ENCODE measurements at regions not wholly inside any gene's neighbourhood (a gene's known extent, or its start where the extent isn't known, plus 50 kb on each side); places are given as distances from the start of the nearest gene placed in this dataset.
"Not testable (repeated sequence)": the region's sequence is repeated elsewhere in the genome, so short reads cannot be mapped to it uniquely, and the experiment has no call there.

- no peak for DNase-seq
Observed at GRCh38 chr17:63295288-63295687, 150.8 kb downstream of the CYB561 start.

GRCh38 chr17:63295839-63296590, 150.1 kb downstream of the CYB561 start:
- no peak for DNase-seq

GRCh38 chr17:63298916-63299315, 147.2 kb downstream of the CYB561 start:
- not testable (repeated sequence) for DNase-seq

- DNase-seq, result no peak
Observed at GRCh38 chr17:63304704-63305261, 141.3 kb downstream of the CYB561 start.

GRCh38 chr17:63305857-63306256, 140.2 kb downstream of the CYB561 start:
- DNase-seq, result no peak

- DNase-seq, result no peak
Observed at GRCh38 chr17:63306855-63307254, 139.3 kb downstream of the CYB561 start.

GRCh38 chr17:63308272-63308671, 137.8 kb downstream of the CYB561 start:
- DNase-seq, result no peak

- DNase-seq, result no peak
Observed at GRCh38 chr17:63309021-63309420, 137.1 kb downstream of the CYB561 start.

GRCh38 chr17:63311416-63311937, 134.6 kb downstream of the CYB561 start:
- no peak for DNase-seq

- no peak for DNase-seq
Observed at GRCh38 chr17:63314761-63315160, 131.3 kb downstream of the CYB561 start.

GRCh38 chr17:63316100-63316499, 130.0 kb downstream of the CYB561 start:
- no peak for DNase-seq

GRCh38 chr17:63317166-63317840, 128.8 kb downstream of the CYB561 start:
- DNase-seq, result no peak

- no peak for DNase-seq
Observed at GRCh38 chr17:63325808-63326207, 120.3 kb downstream of the CYB561 start.

- no peak for DNase-seq
Observed at GRCh38 chr17:63329876-63330275, 116.2 kb downstream of the CYB561 start.

- DNase-seq, result no peak
Observed at GRCh38 chr17:63331301-63332061, 114.6 kb downstream of the CYB561 start.

GRCh38 chr17:63332286-63332685, 113.8 kb downstream of the CYB561 start:
- DNase-seq, result no peak

GRCh38 chr17:63333869-63334268, 112.2 kb downstream of the CYB561 start:
- DNase-seq, result no peak

- DNase-seq, result no peak
Observed at GRCh38 chr17:63335831-63336230, 110.3 kb downstream of the CYB561 start.

GRCh38 chr17:63337579-63337978, 108.5 kb downstream of the CYB561 start:
- DNase-seq, result no peak

GRCh38 chr17:63338272-63338671, 107.8 kb downstream of the CYB561 start:
- no peak for DNase-seq

GRCh38 chr17:63341276-63341675, 104.8 kb downstream of the CYB561 start:
- no peak for DNase-seq

GRCh38 chr17:63344383-63344782, 101.7 kb downstream of the CYB561 start:
- no peak for DNase-seq

GRCh38 chr17:63345611-63346010, 100.5 kb downstream of the CYB561 start:
- DNase-seq, result no peak
